ENCODE measurements at regions not wholly inside any gene's neighbourhood (a gene's known extent, or its start where the extent isn't known, plus 50 kb on each side); places are given as distances from the start of the nearest gene placed in this dataset.

- no peak overlapping the region for H3K4me3 ChIP-seq (ENCODE audit: low read depth, low read length)
- TF ChIP-seq CTCF (IDR thresholded peaks at IDR 0.05; ENCODE audit: borderline replicate concordance, insufficient read depth, low read depth, low read length), result no peak
Measured at GRCh38 chr2:106956416-106956815, 70.4 kb upstream of the ST6GAL2 start.

GRCh38 chr2:106956879-106957278 lies 70.9 kb upstream of the ST6GAL2 start:
- H3K4me3 ChIP-seq (ENCODE audit: low read depth, low read length), result no peak overlapping the region
- TF ChIP-seq CTCF (IDR thresholded peaks at IDR 0.05; ENCODE audit: borderline replicate concordance, insufficient read depth, low read depth, low read length), result no peak

- no peak for TF ChIP-seq CTCF (IDR thresholded peaks at IDR 0.05; ENCODE audit: borderline replicate concordance, insufficient read depth, low read depth, low read length)
- no peak overlapping the region for H3K4me3 ChIP-seq (ENCODE audit: low read depth, low read length)
Measured at GRCh38 chr2:106959975-106960682, 74.2 kb upstream of the ST6GAL2 start.

- no peak overlapping the region for H3K4me3 ChIP-seq (ENCODE audit: low read depth, low read length)
- TF ChIP-seq CTCF (IDR thresholded peaks at IDR 0.05; ENCODE audit: borderline replicate concordance, insufficient read depth, low read depth, low read length), result no peak
Measured at GRCh38 chr2:106960683-106961161, 74.8 kb upstream of the ST6GAL2 start.

GRCh38 chr2:106961328-106961727 lies 75.4 kb upstream of the ST6GAL2 start:
- TF ChIP-seq CTCF (IDR thresholded peaks at IDR 0.05; ENCODE audit: borderline replicate concordance, insufficient read depth, low read depth, low read length), result no peak
- H3K4me3 ChIP-seq (ENCODE audit: low read depth, low read length), result no peak overlapping the region

- TF ChIP-seq CTCF (IDR thresholded peaks at IDR 0.05; ENCODE audit: borderline replicate concordance, insufficient read depth, low read depth, low read length), result no peak
- no peak overlapping the region for H3K4me3 ChIP-seq (ENCODE audit: low read depth, low read length)
Measured at GRCh38 chr2:106963156-106963555, 77.2 kb upstream of the ST6GAL2 start.

GRCh38 chr2:106963893-106964292 lies 77.9 kb upstream of the ST6GAL2 start:
- H3K4me3 ChIP-seq (ENCODE audit: low read depth, low read length), result no peak overlapping the region
- TF ChIP-seq CTCF (IDR thresholded peaks at IDR 0.05; ENCODE audit: borderline replicate concordance, insufficient read depth, low read depth, low read length), result no peak

All from GM12875 (cell line).